Endothelial cell of umbilical vein (primary cell): ENCODE measurements at regions not wholly inside any gene's neighbourhood (a gene's known extent, or its start where the extent isn't known, plus 50 kb on each side); places are given as distances from the start of the nearest gene placed in this dataset.

Experiments
- BruUV-seq: library from RNA; stranded (reverse); fragments of 400-500 nt; replicated peaks from 2 replicates; lab custom pipeline; 2021; lab: Mats Ljungman, UMichigan
- CTCF ChIA-PET: fragments of 300-600, 350-600 bp; sonication (Branson Sonifier 250); formaldehyde crosslinking; loops from one replicate; lab custom pipeline; 2021; ENCODE audit warnings: antibody characterized with exemption, inconsistent platforms; lab: Charles Lee
- POLR2A ChIA-PET: fragments of 300-600, 350-600 bp; sonication (Branson Sonifier 250); formaldehyde crosslinking; loops from one replicate; lab custom pipeline; 2021; ENCODE audit warnings: antibody characterized with exemption, inconsistent platforms; lab: Charles Lee
- DNase-seq: peaks from one replicate; pipeline ENCODE4 v3.0.0-alpha.2; 2011; ENCODE audit warnings: low read depth, low spot score
- FAIRE-seq: peaks from 2 replicates; lab custom pipeline; 2011; peaks lifted over from hg19 to GRCh38; lab: Jason Lieb, UNC
- H2AFZ ChIP-seq: 2 replicates; pipeline ENCODE4 v1.6.0; 2012; ENCODE audit warnings: low read depth, low read length, control low read depth, inconsistent platforms
- H3K27ac ChIP-seq: 2 replicates; pipeline ENCODE4 v1.5.1; 2011; ENCODE audit warnings: low read depth, mild to moderate bottlenecking, control low read depth, low read length, moderate library complexity; ENCODE audit not compliant: insufficient read depth
- H3K27me3 ChIP-seq, 2 experiments: 2 replicates each; pipeline versions ENCODE4 v1.6.0 to v1.6.1; 2011; ENCODE audit warnings: low read length in 2 of 2, mixed read lengths in 1 of 2; ENCODE audit not compliant: control insufficient read depth in 2 of 2, insufficient read depth in 2 of 2
- H3K36me3 ChIP-seq, 2 experiments: 2 replicates in 1 of 2; 3 replicates in 1 of 2; pipeline ENCODE4 v1.5.1; 2011; ENCODE audit warnings: low read length in 2 of 2, mild to moderate bottlenecking in 1 of 2, moderate library complexity in 1 of 2; ENCODE audit not compliant: control insufficient read depth in 2 of 2, insufficient read depth in 2 of 2; ENCODE audit errors: extremely low read depth in 1 of 2
- H3K4me1 ChIP-seq: 3 replicates; pipeline ENCODE4 v1.5.1; 2011; ENCODE audit warnings: mild to moderate bottlenecking, low read length; ENCODE audit not compliant: control insufficient read depth, insufficient read depth; ENCODE audit errors: extremely low read depth
- H3K4me2 ChIP-seq: 2 replicates; pipeline ENCODE4 v1.6.1; 2011; ENCODE audit warnings: low read length, control low read depth, mixed read lengths; ENCODE audit not compliant: insufficient read depth
- H3K4me3 ChIP-seq, 3 experiments: fragments of 200-600 bp in 1 of 3; sonication (generic), shearing (Covaris generic) in 1 of 3; replicated peaks in 1 of 3; 2 replicates each; pipeline ENCODE4 v1.5.1; 2011 to 2016; ENCODE audit warnings: control low read depth in 3 of 3, low read length in 3 of 3, mild to moderate bottlenecking in 2 of 3, inconsistent platforms in 1 of 3, low read depth in 1 of 3, moderate library complexity in 1 of 3; ENCODE audit not compliant: insufficient read depth in 1 of 3
- H3K79me2 ChIP-seq: 2 replicates; pipeline ENCODE4 v1.6.0; 2012; ENCODE audit warnings: low read length, inconsistent platforms; ENCODE audit not compliant: control insufficient read depth, insufficient read depth
- H3K9ac ChIP-seq: replicated peaks from 2 replicates; pipeline ENCODE3; 2011; ENCODE audit warnings: low read length, control low read depth; ENCODE audit not compliant: insufficient read depth; ENCODE audit errors: extremely low read depth
- H3K9me1 ChIP-seq: replicated peaks from 3 replicates; pipeline ENCODE4 v1.6.0; 2011; ENCODE audit warnings: mild to moderate bottlenecking, low read length; ENCODE audit not compliant: control insufficient read depth, insufficient read depth; ENCODE audit errors: extremely low read depth
- H3K9me3 ChIP-seq: replicated peaks from 2 replicates; pipeline ENCODE4 v1.5.1; 2012; ENCODE audit warnings: low read length, inconsistent platforms; ENCODE audit not compliant: control insufficient read depth, insufficient read depth
- H4K20me1 ChIP-seq: replicated peaks from 2 replicates; pipeline ENCODE3; 2011; ENCODE audit warnings: mild to moderate bottlenecking, low read length; ENCODE audit not compliant: control insufficient read depth, insufficient read depth; ENCODE audit errors: extremely low read depth
- EZH2 ChIP-seq: IDR thresholded peaks from 2 replicates; pipeline ENCODE4 v1.6.1; 2012; ENCODE audit warnings: borderline replicate concordance, low read depth, mild to moderate bottlenecking, moderate library complexity, low read length, inconsistent platforms; ENCODE audit not compliant: severe bottlenecking
- FOS ChIP-seq: IDR thresholded peaks from 2 replicates; pipeline ENCODE4 v1.6.1; 2011; ENCODE audit warnings: mild to moderate bottlenecking, low read length, moderate library complexity, borderline replicate concordance; ENCODE audit not compliant: insufficient read depth
- GATA2 ChIP-seq: IDR thresholded peaks from 2 replicates; pipeline ENCODE4 v1.7.0; 2011; ENCODE audit warnings: low read depth, mild to moderate bottlenecking, moderate library complexity, mixed read lengths, low read length; ENCODE audit not compliant: insufficient read length, insufficient read depth
- JUN ChIP-seq: IDR thresholded peaks from 2 replicates; pipeline ENCODE4 v1.6.1; 2011; ENCODE audit warnings: borderline replicate concordance, low read depth; ENCODE audit not compliant: insufficient read length, insufficient read depth
- MAX ChIP-seq: IDR thresholded peaks from 2 replicates; pipeline ENCODE4 v1.6.1; 2011; ENCODE audit not compliant: insufficient read depth, insufficient read length
- MYC ChIP-seq: IDR thresholded peaks from one replicate; pipeline ENCODE4 v1.6.1; 2011; ENCODE audit warnings: mild to moderate bottlenecking, low read depth, low read length
- POLR2A ChIP-seq: IDR thresholded peaks from 2 replicates; pipeline ENCODE4 v1.6.1; 2012; ENCODE audit warnings: low read depth, mild to moderate bottlenecking, control low read depth, low read length
- POLR2AphosphoS5 ChIP-seq: IDR thresholded peaks from 2 replicates; pipeline ENCODE4 v1.6.1; 2012; ENCODE audit warnings: low read depth, mild to moderate bottlenecking, control low read depth, low read length, moderate library complexity; ENCODE audit not compliant: insufficient read depth
- dilution Hi-C: fragments of 300-500 bp; cut with MboI; formaldehyde crosslinking; loops from one replicate; pipeline ENCODE4 v1.15.0; 2019; ENCODE audit warnings: low sequenced_read_pairs; ENCODE audit not compliant: extremely low pct_ligation_motif_present
- intact Hi-C: fragments of 100-400 bp; cut with micrococcal nuclease; formaldehyde crosslinking; loops from one replicate; pipeline ENCODE4 v1.10.0; 2022
- TF ChIP-seq, protein P1 (sequence below), 2 donors: IDR thresholded peaks; 1 replicate in 1 of 2; 2 replicates in 1 of 2; pipeline ENCODE4 v1.5.1; 2011; ENCODE audit warnings: low read length in 2 of 2, mild to moderate bottlenecking in 2 of 2, moderate library complexity in 2 of 2, control low read depth in 1 of 2, inconsistent platforms in 1 of 2, low read depth in 1 of 2; ENCODE audit not compliant: insufficient read depth in 1 of 2; ENCODE audit errors: extremely low read depth in 1 of 2

- Histone ChIP-seq H3K27ac (no peak overlapping the region), H3K4me2 (no peak overlapping the region), H3K36me3 (no peaks in the 10 kb centered on the region), H3K9ac (no peak overlapping the region), H3K4me1 (no peaks in the 10 kb centered on the region), H3K9me1 (no peaks in the 10 kb centered on the region), H4K20me1 (no peaks in the 10 kb centered on the region), H3K9me3 (no peaks in the 10 kb centered on the region), H3K4me3 (no peak overlapping the region), H3K79me2 (no peaks in the 10 kb centered on the region), H2AFZ (no peak overlapping the region), H3K27me3 (no peaks in the 10 kb centered on the region)
- intact Hi-C loops (no loop called here), dilution Hi-C loops (no loop called here)
- ChIA-PET CTCF (no interaction called here), POLR2A (no interaction called here)
- no TSS peak for BruUV-seq
- DNase-seq (no peak), FAIRE-seq (no peak)
- TF ChIP-seq FOS = no peak
- TF ChIP-seq, protein P1, sequence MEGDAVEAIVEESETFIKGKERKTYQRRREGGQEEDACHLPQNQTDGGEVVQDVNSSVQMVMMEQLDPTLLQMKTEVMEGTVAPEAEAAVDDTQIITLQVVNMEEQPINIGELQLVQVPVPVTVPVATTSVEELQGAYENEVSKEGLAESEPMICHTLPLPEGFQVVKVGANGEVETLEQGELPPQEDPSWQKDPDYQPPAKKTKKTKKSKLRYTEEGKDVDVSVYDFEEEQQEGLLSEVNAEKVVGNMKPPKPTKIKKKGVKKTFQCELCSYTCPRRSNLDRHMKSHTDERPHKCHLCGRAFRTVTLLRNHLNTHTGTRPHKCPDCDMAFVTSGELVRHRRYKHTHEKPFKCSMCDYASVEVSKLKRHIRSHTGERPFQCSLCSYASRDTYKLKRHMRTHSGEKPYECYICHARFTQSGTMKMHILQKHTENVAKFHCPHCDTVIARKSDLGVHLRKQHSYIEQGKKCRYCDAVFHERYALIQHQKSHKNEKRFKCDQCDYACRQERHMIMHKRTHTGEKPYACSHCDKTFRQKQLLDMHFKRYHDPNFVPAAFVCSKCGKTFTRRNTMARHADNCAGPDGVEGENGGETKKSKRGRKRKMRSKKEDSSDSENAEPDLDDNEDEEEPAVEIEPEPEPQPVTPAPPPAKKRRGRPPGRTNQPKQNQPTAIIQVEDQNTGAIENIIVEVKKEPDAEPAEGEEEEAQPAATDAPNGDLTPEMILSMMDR (IDR thresholded peaks at IDR 0.05; ENCODE audit: extremely low read depth in 1 of 2, insufficient read depth in 1 of 2, low read depth in 1 of 2, low read length in 2 of 2) = no peak
- no peak for TF ChIP-seq EZH2
- TF ChIP-seq MYC = no peak
- TF ChIP-seq MAX = no peak
- TF ChIP-seq POLR2AphosphoS5 = no peak
- TF ChIP-seq JUN = no peak
- TF ChIP-seq POLR2A = no peak
- TF ChIP-seq GATA2 = no peak
Measured at GRCh38 chr10:81095238-81095637, 557.5 kb downstream of the SH2D4B start.
